HepG2 (cell line): ENCODE measurements at regions not wholly inside any gene's neighbourhood (a gene's known extent, or its start where the extent isn't known, plus 50 kb on each side); places are given as distances from the start of the nearest gene placed in this dataset.

ENCODE experiments used
- ATAC-seq: fragments of 200-7000 bp; cut with Tn5 transposase; 3 replicates; pipeline ENCODE4 v1.9.1; 2020; ENCODE audit warnings: mild to moderate bottlenecking, moderate library complexity
- BruUV-seq: library from RNA; stranded (reverse); fragments of 400-500 nt; replicated peaks from 2 replicates; lab custom pipeline; 2021; lab: Mats Ljungman, UMichigan
- CTCF ChIA-PET: fragments of 300-600 bp; formaldehyde crosslinking; extraction: SDS; loops from one replicate; lab custom pipeline; 2021; ENCODE audit warnings: low total read pairs, inconsistent platforms, low intra/inter-chr PET ratio; lab: Yijun Ruan, JAX
- POLR2A ChIA-PET: fragments of 350-600 bp; sonication (Branson Sonifier 250); formaldehyde crosslinking; loops from one replicate; lab custom pipeline; 2020; ENCODE audit warnings: antibody characterized with exemption, inconsistent platforms; lab: Yijun Ruan, JAX
- DNase-seq: peaks from one replicate; pipeline ENCODE4 v3.0.0-alpha.2; 2015; ENCODE audit warnings: low spot score
- FAIRE-seq: peaks from 3 replicates; lab custom pipeline; 2011; peaks lifted over from hg19 to GRCh38; lab: Jason Lieb, UNC
- H2AFZ ChIP-seq: one replicate; pipeline ENCODE4 v1.6.1; 2011; ENCODE audit warnings: low read length, inconsistent platforms
- H3K27ac ChIP-seq: fragments of 300-600 bp; 3 replicates; pipeline ENCODE4 v1.8.0; 2011; ENCODE audit warnings: mixed run types, mild to moderate bottlenecking, mixed read lengths, low read length, inconsistent platforms; ENCODE audit not compliant: insufficient read depth; ENCODE audit errors: extremely low read length
- H3K27me3 ChIP-seq, 2 experiments: fragments of 200-600 bp in 1 of 2; 2 replicates in 1 of 2; 3 replicates in 1 of 2; pipeline versions ENCODE4 v1.6.0 to v1.8.0; 2011; ENCODE audit warnings: low read length in 2 of 2, mild to moderate bottlenecking in 2 of 2, moderate library complexity in 2 of 2, inconsistent platforms in 1 of 2; ENCODE audit not compliant: insufficient read depth in 2 of 2, control insufficient read depth in 1 of 2
- H3K36me3 ChIP-seq, 2 experiments: fragments of 200-600 bp in 1 of 2; replicated peaks in 1 of 2; 2 replicates in 1 of 2; 3 replicates in 1 of 2; pipeline versions ENCODE4 v1.5.1 to v1.8.0; 2011; ENCODE audit warnings: low read length in 2 of 2, inconsistent platforms in 1 of 2; ENCODE audit not compliant: insufficient read depth in 2 of 2, control insufficient read depth in 1 of 2
- H3K4me1 ChIP-seq: 2 replicates; pipeline ENCODE4 v1.5.1; 2012; ENCODE audit warnings: low read length, inconsistent platforms; ENCODE audit not compliant: insufficient read depth
- H3K4me2 ChIP-seq: 2 replicates; pipeline ENCODE4 v1.6.0; 2011; ENCODE audit warnings: low read depth, low read length, inconsistent platforms
- H3K4me3 ChIP-seq, 3 experiments: fragments of 200-600 bp in 1 of 3; sonication (generic), shearing (Covaris generic) in 1 of 3; replicated peaks in 1 of 3; 2 replicates each; pipeline ENCODE4 v1.5.1; 2011 to 2016; ENCODE audit warnings: low read length in 3 of 3, inconsistent platforms in 2 of 3, low read depth in 2 of 3, mild to moderate bottlenecking in 2 of 3, control low read depth in 1 of 3, mixed read lengths in 1 of 3; ENCODE audit not compliant: insufficient read depth in 1 of 3
- H3K79me2 ChIP-seq: one replicate; pipeline ENCODE4 v1.6.1; 2011; ENCODE audit warnings: low read length, inconsistent platforms; ENCODE audit not compliant: insufficient read depth
- H3K9ac ChIP-seq: 2 replicates; pipeline ENCODE4 v1.6.0; 2011; ENCODE audit warnings: mild to moderate bottlenecking, low read depth, low read length, inconsistent platforms; ENCODE audit not compliant: insufficient read depth
- H3K9me3 ChIP-seq: 2 replicates; pipeline ENCODE4 v1.5.1; 2012; ENCODE audit warnings: mild to moderate bottlenecking, low read length
- H4K20me1 ChIP-seq: 2 replicates; pipeline ENCODE4 v1.6.0; 2011; ENCODE audit warnings: inconsistent platforms, mild to moderate bottlenecking, low read length, moderate library complexity; ENCODE audit not compliant: insufficient read depth
- ATF1 ChIP-seq: IDR thresholded peaks from 2 replicates; pipeline ENCODE4 v1.6.1; 2016; ENCODE audit warnings: mild to moderate bottlenecking, control low read depth
- CEBPG ChIP-seq: IDR thresholded peaks from 2 replicates; pipeline ENCODE4 v1.6.1; 2016
- HOXA9 ChIP-seq: sonication (generic); formaldehyde crosslinking; IDR thresholded peaks from 2 replicates; pipeline ENCODE4 v1.8.1; 2022; ENCODE audit warnings: missing genetic modification reagents, mild to moderate bottlenecking, moderate library complexity, borderline replicate concordance
- IKZF5 ChIP-seq: IDR thresholded peaks from 2 replicates; pipeline ENCODE4 v1.6.1; 2018; ENCODE audit warnings: missing genetic modification reagents, mild to moderate bottlenecking, missing compliant biosample characterization
- JDP2 ChIP-seq: sonication (generic); formaldehyde crosslinking; IDR thresholded peaks from 2 replicates; pipeline ENCODE4 v1.8.1; 2022; ENCODE audit warnings: missing genetic modification reagents, borderline replicate concordance
- KDM2A ChIP-seq: sonication (generic); formaldehyde crosslinking; IDR thresholded peaks from 2 replicates; pipeline ENCODE4 v1.4.0; 2020; ENCODE audit warnings: low read depth, missing genetic modification reagents, borderline replicate concordance
- NPAS2 ChIP-seq: sonication (generic); formaldehyde crosslinking; IDR thresholded peaks from 2 replicates; pipeline ENCODE4 v1.8.0; 2022; ENCODE audit warnings: mild to moderate bottlenecking, missing genetic modification reagents, borderline replicate concordance
- RORA ChIP-seq: sonication (generic); formaldehyde crosslinking; IDR thresholded peaks from 2 replicates; pipeline ENCODE4 v1.5.0; 2020; ENCODE audit warnings: mild to moderate bottlenecking, missing genetic modification reagents, moderate library complexity
- ZIK1 ChIP-seq: sonication (generic); formaldehyde crosslinking; IDR thresholded peaks from 2 replicates; pipeline ENCODE4 v1.5.0; 2020; ENCODE audit warnings: mild to moderate bottlenecking, low read depth, missing genetic modification reagents, borderline replicate concordance
- ZNF331 ChIP-seq: sonication (generic); formaldehyde crosslinking; IDR thresholded peaks from 2 replicates; pipeline ENCODE4 v1.4.0; 2020; ENCODE audit warnings: missing genetic modification reagents
- ZNF383 ChIP-seq: sonication (generic); formaldehyde crosslinking; IDR thresholded peaks from 2 replicates; pipeline ENCODE4 v1.4.0; 2020; ENCODE audit warnings: missing genetic modification reagents, mild to moderate bottlenecking, borderline replicate concordance
- ZNF44 ChIP-seq: sonication (generic); formaldehyde crosslinking; IDR thresholded peaks from 2 replicates; pipeline ENCODE4 v1.5.1; 2020; ENCODE audit warnings: mild to moderate bottlenecking, missing genetic modification reagents
- ZNF709 ChIP-seq: sonication (generic); formaldehyde crosslinking; IDR thresholded peaks from 2 replicates; pipeline ENCODE4 v1.5.0; 2020; ENCODE audit warnings: mild to moderate bottlenecking, missing genetic modification reagents
- ZNF740 ChIP-seq: sonication (generic); formaldehyde crosslinking; IDR thresholded peaks from 2 replicates; pipeline ENCODE4 v1.4.0; 2020; ENCODE audit warnings: missing genetic modification reagents
- ZNF749 ChIP-seq: sonication (generic); formaldehyde crosslinking; IDR thresholded peaks from 2 replicates; pipeline ENCODE4 v1.8.0; 2022; ENCODE audit warnings: mild to moderate bottlenecking, missing genetic modification reagents, moderate library complexity, borderline replicate concordance
- ZNF788 ChIP-seq: sonication (generic); formaldehyde crosslinking; IDR thresholded peaks from 2 replicates; pipeline ENCODE4 v1.5.0; 2020; ENCODE audit warnings: mild to moderate bottlenecking, missing genetic modification reagents, borderline replicate concordance
- WGBS: methylation state at CpG from one replicate; pipeline ENCODE4 v1.1.6; 2017; ENCODE audit warnings: low lambda C conversion rate; 5-methylcytosine and 5-hydroxymethylcytosine counted together
- in situ Hi-C: cut with HindIII; loops from 2 replicates; pipeline ENCODE4 v1.10.0; 2017; ENCODE audit warnings: low pct_unique_long_range_greater_than_20kb; ENCODE audit not compliant: extremely low pct_ligation_motif_present
- intact Hi-C: fragments of 100-400 bp; cut with micrococcal nuclease; formaldehyde crosslinking; loops from one replicate; pipeline ENCODE4 v1.10.0; 2022; ENCODE audit not compliant: unreplicated experiment

GRCh38 chr3:107979538-107979937 is 111.3 kb downstream of the CD47 start:
- H3K9ac ChIP-seq = no peak overlapping the region
- no TSS peak for BruUV-seq
- H3K27ac ChIP-seq = no peak overlapping the region
- H3K79me2 ChIP-seq = no peaks in the 10 kb centered on the region
- no peak for DNase-seq
- no peaks in the 10 kb centered on the region for H3K4me1 ChIP-seq
- no peak for FAIRE-seq
- H2AFZ ChIP-seq = no peak overlapping the region
- TF ChIP-seq ZNF709 (no peak), ZNF383 (no peak), KDM2A (CRISPR knock-in tag) (no peak), ZNF749 (no peak), ZNF740 (CRISPR knock-in tag) (no peak), ZIK1 (CRISPR knock-in tag) (no peak), RORA (CRISPR knock-in tag) (no peak)
- intact Hi-C loops (no loop called here), in situ Hi-C loops (no loop called here)
- WGBS = 46% methylated on average over 6 of the region's 6 CpGs
- H3K36me3 ChIP-seq = no peaks in the 10 kb centered on the region
- no peaks in the 10 kb centered on the region for H4K20me1 ChIP-seq
- ChIA-PET POLR2A (no interaction called here), CTCF (no interaction called here)
- ATAC-seq = no peak
- H3K27me3 ChIP-seq = no peaks in the 10 kb centered on the region; a peak in 1 of 5 replicates
- no peak overlapping the region for H3K4me2 ChIP-seq
- H3K4me3 ChIP-seq = no peak overlapping the region
- H3K9me3 ChIP-seq = no peaks in the 10 kb centered on the region

DNA sequence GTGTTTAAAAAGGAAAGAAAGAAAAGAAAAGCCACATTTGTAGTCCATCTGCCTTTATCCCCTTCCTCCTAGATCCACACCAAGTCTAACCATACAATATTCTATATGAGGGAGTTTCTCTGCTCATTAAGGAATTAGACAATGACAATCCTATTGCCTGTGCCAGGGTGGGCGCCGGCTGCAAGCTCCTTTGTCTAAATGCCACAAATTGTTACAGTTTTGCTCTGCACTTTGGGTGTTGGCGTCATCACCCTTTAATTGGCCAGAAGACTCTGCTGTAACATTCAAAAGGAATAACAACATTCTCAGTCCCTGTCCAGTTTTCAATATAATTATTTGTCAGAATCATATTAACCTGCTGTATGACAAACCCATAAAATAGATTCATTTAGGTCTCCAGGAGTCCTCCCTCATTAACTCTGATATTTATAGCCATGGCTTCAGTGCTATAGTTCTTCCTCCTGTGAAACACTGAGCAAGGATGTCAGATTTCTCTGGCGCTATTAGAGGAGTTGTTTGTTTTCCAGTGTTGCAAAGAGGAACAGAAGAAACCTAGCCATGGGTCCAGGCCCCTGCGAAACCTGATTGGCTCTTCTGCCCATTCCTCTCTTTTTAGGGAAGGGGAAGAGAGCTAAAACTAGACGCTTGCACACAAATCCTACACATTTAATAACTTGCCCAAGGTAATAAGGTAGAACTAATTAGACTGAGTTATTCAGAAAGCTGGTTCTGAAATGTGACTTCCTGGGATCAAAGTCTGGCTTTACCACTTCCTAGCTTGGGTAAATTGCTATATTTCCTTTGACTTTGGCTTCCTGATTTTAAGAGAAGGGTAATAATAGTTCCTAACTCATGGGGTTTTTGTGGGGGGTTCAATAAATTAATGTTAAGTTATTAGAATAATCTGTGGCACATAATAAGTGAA is 112.4 kb downstream of the CD47 start:
- FAIRE-seq = no peak
- H3K36me3 ChIP-seq = no peaks in the 10 kb centered on the region
- in situ Hi-C loops = no loop called here
- no peak overlapping the region for H3K4me2 ChIP-seq
- intact Hi-C loops = no loop called here
- ChIA-PET CTCF (no interaction called here), POLR2A (no interaction called here)
- H3K4me1 ChIP-seq = no peaks in the 10 kb centered on the region
- H3K9ac ChIP-seq = no peak overlapping the region
- no peak overlapping the region for H3K4me3 ChIP-seq
- H3K27ac ChIP-seq = no peak overlapping the region
- H3K9me3 ChIP-seq = no peaks in the 10 kb centered on the region
- no peak for ATAC-seq
- no peaks in the 10 kb centered on the region for H3K27me3 ChIP-seq
- no TSS peak for BruUV-seq
- DNase-seq = no peak
- 48% methylated on average over 6 of the region's 6 CpGs for WGBS
- no peaks in the 10 kb centered on the region for H4K20me1 ChIP-seq
- no peaks in the 10 kb centered on the region for H3K79me2 ChIP-seq
- H2AFZ ChIP-seq = no peak overlapping the region
- no peak for TF ChIP-seq JDP2 (CRISPR knock-in tag)
- no peak for TF ChIP-seq IKZF5 (CRISPR knock-in tag)
- no peak for TF ChIP-seq HOXA9 (CRISPR knock-in tag)
- no peak for TF ChIP-seq NPAS2 (CRISPR knock-in tag)
- TF ChIP-seq ZNF44 (CRISPR knock-in tag) = no peak
- TF ChIP-seq ZNF331 (CRISPR knock-in tag) = no peak
- TF ChIP-seq ATF1 (CRISPR knock-in tag) = no peak
- TF ChIP-seq CEBPG (CRISPR knock-in tag) = no peak
- no peak for TF ChIP-seq ZNF788
